GM12864 (cell line): ENCODE measurements at regions not wholly inside any gene's neighbourhood (a gene's known extent, or its start where the extent isn't known, plus 50 kb on each side); places are given as distances from the start of the nearest gene placed in this dataset.
"Not testable (repeated sequence)": the region's sequence is repeated elsewhere in the genome, so short reads cannot be mapped to it uniquely, and the experiment has no call there.

Experiments used
- DNase-seq: peaks from one replicate; pipeline ENCODE4 v3.0.0-alpha.2; 2011; ENCODE audit warnings: low read depth
- H3K4me3 ChIP-seq: 2 replicates; pipeline ENCODE4 v1.5.1; 2011; ENCODE audit warnings: mild to moderate bottlenecking, low read depth, low read length, control low read depth
- CTCF ChIP-seq: IDR thresholded peaks from 2 replicates; pipeline ENCODE4 v1.5.1; 2011; ENCODE audit warnings: low read depth, mild to moderate bottlenecking, moderate library complexity, low read length, control low read depth, inconsistent platforms; ENCODE audit errors: missing control alignments

GRCh38 chr6:82487895-82488294 is 124.3 kb downstream of the TPBG start:
- no peak for TF ChIP-seq CTCF
- no peak for DNase-seq
- H3K4me3 ChIP-seq: no peak overlapping the region

GRCh38 chr6:82488403-82488802 is 124.8 kb downstream of the TPBG start:
- TF ChIP-seq CTCF: no peak
- no peak for DNase-seq
- no peak overlapping the region for H3K4me3 ChIP-seq

- no peak overlapping the region for H3K4me3 ChIP-seq
- TF ChIP-seq CTCF: no peak
- no peak for DNase-seq
Observed at GRCh38 chr6:82492134-82492533, 128.5 kb downstream of the TPBG start.

- H3K4me3 ChIP-seq: no peak overlapping the region
- no peak for TF ChIP-seq CTCF
- no peak for DNase-seq
Observed at GRCh38 chr6:82493467-82493866, 129.8 kb downstream of the TPBG start.

- no peak for DNase-seq
Observed at GRCh38 chr6:82494367-82494766, 130.8 kb downstream of the TPBG start.

GRCh38 chr6:82501901-82502300 is 138.3 kb downstream of the TPBG start:
- DNase-seq, H3K4me3 ChIP-seq: not testable (repeated sequence)

More at GRCh38 chr6:82494367-82494766, 130.8 kb downstream of the TPBG start:
- TF ChIP-seq CTCF: no peak
- no peak overlapping the region for H3K4me3 ChIP-seq

- H3K4me3 ChIP-seq: no peak overlapping the region
- no peak for DNase-seq
- no peak for TF ChIP-seq CTCF
Observed at GRCh38 chr6:82506526-82506925, 142.9 kb downstream of the TPBG start.

GRCh38 chr6:82507112-82507511 is 143.5 kb downstream of the TPBG start:
- no peak overlapping the region for H3K4me3 ChIP-seq
- no peak for DNase-seq
- no peak for TF ChIP-seq CTCF
